GM21447 (cell line): ENCODE measurements at regions not wholly inside any gene's neighbourhood (a gene's known extent, or its start where the extent isn't known, plus 50 kb on each side); places are given as distances from the start of the nearest gene placed in this dataset.

ENCODE experiments used
- ATAC-seq: cut with Tn5 transposase; IDR thresholded peaks from one replicate; pipeline ENCODE4 v1.9.1; 2021; ENCODE audit not compliant: unreplicated experiment

DNA sequence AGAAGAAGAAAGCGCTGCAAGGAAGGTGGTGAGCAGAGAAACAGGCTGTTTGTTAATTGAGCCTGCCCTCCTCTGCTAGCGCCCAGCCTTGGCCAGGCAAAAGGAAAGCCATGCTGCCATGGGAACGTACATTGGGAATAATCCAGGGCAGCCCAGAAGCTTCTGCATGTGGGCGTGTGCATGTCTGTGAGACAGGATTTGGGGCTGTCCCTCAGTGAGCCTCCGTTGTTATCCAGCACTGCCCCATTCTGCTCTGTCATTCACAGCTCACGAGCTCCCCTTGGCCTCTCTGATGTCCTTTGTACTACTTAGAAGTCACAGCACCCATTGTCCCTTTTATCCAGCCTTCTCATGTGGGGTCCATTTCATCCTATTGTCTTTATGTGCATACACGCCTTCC lies 239.1 kb upstream of the ROPN1 start:
- ATAC-seq: no peak

DNA sequence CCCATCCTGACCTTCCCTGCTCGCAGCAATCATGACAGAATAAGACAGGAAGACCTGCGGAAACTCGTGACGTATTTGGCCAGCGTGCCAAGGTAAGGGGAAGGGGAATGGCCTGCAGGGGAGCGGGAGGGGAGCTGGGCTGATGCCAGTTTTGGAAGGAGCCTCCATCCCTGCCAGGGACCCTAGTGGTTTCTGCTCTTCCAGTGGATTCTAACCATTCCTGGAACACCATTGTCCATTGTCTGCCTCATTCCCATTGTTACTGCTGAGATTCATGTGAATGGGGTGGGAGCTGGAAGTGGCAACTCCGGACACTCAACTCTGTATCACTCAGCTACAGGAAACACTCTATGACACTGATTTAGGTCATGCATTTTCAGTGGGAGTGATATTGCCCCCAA lies 242.9 kb upstream of the ROPN1 start:
- no peak for ATAC-seq

DNA sequence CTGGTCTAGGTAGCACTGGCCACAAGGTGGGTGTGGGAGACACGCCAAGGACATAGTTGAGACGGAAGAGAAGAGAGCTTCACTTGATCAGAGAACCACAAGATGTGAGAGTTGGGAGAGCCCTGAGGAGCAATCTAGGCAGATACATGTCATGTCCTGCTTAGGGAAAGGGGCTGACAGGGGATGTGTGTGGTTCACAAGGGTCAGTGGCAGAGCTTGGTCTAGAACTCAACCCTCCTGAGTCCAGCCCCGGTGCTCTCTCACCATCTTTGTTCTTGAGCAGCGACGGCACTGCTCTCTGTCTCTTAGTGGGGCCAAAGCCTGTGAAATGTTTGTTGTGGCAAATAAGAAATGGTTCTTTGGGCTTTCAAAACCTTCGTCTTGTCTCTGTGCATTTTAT lies 243.5 kb upstream of the ROPN1 start:
- no peak for ATAC-seq

DNA sequence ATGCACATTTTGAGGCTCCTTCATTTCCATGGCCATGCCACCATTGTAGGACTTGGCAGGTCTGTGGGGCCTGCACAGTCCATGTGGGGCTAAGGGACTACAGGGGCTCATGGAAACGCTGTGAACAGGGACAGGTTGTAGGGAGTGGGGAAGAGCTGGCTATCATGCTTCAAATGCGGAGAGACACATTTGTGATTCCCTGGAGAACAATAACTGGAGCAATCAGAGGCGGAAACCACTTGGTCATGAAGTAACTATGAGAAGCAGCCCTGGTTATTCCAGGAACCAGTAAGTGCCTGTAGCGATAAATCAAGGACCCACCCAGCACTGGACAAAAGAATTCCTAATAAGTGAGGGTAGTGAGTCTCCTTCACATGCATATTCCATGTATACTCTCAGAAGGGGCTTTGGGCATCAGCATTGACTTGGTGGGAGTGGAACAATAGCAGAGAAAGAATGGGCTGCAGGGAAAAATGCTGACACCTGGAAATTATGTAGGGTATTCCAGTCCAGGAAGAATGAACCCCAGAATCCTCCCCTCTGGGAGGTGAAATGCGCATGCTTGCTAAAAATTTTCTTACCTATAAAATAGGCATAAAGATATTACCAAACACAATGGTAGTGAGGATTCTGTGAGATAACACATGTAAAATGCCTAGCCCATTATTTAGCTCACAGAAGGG lies 251.4 kb upstream of the ROPN1 start:
- ATAC-seq: no peak

DNA sequence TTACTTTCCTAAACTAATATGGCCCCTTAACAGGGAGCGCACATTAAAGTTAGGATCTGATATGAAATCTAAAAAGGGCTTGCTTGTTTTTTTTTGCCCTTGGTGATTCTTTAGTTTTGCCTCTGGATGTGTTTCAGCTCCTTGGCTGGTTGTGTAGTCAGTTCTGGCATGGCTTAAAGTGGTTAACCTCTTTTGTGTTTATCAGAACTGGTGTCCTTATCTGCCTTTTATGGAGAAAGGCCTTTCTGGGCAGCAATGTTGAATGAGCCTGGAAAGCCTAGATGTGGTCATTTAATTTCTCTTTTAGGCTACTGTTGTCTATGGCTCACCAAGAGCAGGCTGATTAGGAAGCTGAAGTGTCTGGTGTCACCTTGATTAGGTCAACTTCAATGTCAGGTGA lies 254.5 kb upstream of the ROPN1 start:
- ATAC-seq: no peak

DNA sequence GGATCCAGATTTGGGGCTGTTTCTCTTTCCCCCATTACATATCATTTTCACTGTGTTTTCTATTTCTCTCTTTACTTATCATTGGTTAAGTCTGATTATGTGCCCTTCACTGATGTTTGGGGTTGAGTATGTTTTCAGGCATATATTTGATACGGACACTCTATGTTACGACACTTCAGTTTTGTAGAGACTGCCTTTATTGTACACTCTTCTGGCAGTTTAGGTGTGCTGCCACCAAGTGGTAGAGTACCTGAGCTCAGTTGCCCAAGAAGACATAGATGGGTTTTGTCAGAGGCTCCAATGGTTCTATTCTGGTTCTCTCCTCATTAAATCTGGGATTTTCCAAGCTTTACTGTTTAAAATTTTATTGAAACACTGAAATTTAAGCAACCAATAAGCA lies 255.0 kb upstream of the ROPN1 start:
- ATAC-seq: no peak

DNA sequence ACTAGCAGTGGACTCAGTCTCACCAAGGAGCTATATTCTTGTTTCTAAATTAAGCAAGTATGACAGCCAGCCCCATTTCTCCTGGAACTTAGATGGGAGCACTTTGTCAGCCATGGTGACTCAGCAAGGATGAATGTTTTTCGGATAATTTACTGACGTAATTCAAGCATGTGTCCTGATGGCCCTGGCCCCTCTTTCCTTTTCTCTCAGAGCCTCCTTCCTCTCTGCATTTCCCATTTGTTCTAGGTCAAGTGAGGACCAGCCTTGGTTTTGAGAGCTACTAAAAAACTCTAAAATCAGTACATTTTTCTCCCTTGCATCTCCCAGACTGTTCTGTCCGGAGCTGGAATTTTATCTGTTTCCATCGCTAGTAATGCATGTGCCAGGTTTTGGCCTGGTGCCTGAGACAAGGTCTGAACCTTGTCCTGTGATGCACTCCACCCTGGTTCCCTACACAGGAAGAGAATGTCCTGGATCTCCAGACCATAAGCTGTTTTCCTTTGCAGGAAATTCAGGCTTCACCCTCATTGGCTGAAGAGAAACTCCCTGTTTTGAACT lies 256.6 kb upstream of the ROPN1 start:
- ATAC-seq: no peak

DNA sequence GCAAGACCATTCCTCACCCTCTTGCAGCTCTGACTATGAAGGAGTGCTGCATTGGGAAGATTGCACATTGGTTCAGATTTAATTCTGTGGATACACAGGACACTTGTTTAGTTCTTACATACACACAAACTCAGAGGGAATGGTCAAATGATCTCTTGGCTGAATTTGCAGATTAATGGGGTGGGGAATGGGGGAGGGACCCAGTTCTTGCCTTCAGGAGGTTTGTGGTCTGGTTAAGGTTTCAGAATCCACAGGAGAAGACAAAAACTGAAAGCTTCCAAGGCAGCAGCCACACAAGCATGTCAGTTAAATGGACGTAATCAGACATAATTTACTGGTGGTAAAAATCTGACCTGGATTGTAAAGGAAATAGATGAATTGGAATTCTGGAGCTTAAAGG lies 257.1 kb upstream of the ROPN1 start:
- no peak for ATAC-seq

DNA sequence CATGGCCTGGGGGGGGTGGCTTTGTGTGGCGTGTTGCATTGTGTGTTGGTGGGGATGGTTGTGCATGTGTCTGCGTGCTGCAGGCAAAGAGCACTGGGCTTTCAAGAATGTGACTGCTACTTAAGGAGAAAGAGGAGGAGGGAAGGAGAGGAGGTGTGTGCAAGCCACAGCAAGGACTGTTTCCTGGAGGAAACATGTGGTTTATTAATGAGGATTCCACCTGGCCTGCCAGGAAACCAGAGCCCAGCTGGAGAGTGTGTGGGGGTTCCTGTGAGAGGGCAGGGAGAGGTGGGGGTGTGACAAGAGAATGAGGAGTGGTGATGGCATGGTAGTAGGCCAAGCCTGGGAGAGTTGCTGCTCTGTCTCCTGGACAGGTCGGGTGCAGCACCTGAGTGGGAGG lies 258.1 kb upstream of the ROPN1 start:
- peak; percentile 53 for ATAC-seq

DNA sequence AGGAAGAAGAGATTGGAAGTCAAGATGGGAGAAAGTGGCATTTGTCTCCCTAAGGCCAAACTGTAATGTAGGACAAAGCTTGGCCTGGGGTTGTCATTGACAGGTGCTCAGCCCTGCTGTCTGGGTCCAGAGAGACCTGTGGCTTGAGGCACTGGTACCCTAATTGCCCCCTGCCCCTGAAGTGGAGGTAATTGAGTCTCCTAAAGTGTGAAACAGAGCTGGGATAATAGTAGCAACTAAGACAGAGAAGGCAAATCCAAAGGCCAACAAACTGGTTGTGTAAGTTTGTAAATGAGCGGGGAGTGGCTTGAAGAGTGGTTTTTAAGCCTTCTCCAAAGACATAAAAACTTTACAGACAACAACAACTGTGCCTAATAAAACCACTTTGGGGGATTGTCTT lies 264.2 kb upstream of the ROPN1 start:
- no peak for ATAC-seq

DNA sequence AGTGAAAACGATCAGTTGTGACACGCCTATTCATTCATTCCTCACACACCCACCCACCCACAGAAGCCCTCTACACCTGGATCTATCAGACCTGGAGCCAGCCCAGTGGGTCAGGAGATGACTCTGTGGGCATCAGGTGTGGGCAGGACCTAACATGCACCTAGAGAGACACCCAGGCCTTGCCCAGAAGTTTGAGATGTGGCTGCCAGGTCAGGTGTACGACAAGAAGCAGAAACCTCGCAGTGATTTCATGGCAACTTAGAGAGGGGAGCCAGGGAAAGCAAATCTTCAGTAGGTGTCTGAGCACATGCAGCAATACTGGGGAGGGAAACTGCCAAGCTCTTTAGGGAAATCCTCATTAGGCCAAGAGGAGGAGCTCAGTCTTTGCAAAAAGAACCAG lies 264.7 kb upstream of the ROPN1 start:
- ATAC-seq: no peak

DNA sequence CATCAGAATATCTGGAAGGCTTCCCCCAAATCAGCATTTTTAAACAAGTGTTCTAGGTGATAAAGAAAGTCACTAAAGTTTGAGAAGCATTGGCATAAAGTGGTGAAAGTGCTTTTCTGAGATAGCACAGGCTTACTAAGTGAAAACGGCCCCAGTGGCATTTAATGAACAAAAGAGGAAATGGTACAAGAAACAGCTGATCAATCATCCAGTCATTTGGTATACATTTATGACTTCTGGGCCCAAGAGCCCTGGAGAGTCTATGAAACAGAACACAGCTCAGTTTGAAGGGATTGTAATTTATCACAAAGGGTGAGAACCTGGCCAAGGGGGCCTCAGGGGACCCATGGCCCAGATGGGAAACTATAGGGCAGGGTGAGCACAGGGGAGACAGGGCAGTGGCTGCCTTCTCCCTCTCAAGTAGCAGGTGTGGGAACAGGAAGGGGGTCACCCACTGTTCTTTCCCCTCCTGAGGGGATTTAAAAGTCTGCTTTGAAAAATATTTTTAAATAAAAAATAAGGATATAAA lies 265.5 kb upstream of the ROPN1 start:
- no peak for ATAC-seq

DNA sequence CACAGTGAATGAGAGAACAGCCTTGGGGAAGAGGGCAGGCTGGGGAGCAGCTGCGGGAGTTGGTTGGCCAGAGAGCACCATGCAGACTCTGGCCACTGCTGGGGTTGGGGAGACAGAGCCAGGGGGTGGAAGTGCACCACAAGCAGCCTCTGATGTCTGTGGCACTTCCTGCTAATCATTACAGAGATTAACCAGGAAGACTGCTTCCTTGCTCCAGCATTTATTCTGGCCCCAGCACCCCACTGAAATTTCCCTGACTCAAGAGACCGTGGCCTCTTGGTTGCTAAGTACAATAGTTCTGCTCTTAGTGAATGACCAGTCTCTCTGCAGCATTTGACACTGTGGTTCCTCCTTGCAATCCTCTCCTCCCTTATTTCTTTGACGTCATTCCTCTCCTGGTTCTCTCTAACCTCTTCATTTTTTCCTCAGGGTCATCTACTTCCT lies 266.2 kb upstream of the ROPN1 start:
- no peak for ATAC-seq

DNA sequence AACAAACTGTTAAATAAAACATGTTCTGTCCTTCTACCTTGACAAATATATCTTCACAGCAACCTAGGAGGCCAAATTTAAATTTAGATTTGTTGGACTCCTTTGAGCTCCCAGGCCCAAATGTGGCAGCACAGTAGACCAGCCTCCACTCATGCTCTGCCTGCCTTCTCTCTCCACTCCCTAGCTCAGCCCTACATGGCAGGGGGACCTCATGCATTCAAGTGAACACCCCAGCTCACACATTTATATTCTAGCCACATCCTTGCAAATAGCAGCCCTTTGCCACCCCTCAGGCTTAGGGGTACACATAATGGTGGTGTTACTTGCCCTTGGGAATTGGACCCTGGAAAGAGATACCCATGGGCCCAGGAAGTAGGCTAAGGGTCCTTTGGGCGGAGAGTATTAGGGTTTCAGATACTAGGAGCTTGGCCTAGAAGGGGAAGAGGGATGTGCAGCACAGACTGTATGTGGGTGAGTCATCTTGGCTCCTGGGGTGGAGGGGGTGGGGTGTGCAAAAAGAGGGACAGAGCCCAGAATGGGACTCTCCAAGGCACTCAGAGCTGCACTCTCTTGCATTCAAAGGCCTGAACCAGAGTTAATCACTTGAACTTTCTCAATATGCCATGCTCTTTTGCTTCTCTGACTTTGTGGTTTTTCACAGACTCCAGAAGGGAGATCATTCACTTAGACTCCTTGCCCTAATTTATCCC lies 268.4 kb upstream of the ROPN1 start:
- ATAC-seq: no peak

DNA sequence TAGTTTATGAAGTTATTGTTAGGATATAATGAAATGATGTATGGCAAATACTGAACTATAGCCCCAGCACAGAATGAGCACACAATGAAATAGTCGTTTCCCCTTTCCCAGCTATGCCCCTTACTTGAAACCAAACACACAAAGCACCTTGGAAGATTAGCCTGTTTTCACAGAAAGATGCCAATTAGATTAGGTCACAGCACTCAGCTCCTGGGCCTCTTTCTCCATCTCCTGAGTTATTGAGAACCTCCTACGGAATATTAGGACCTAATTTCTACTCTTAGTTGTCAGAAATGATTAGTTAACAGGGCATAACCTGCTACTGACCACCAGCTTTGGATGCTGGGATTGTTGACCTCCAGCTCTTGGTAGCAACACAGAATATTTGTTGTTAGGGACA lies 269.4 kb upstream of the ROPN1 start:
- ATAC-seq: no peak

DNA sequence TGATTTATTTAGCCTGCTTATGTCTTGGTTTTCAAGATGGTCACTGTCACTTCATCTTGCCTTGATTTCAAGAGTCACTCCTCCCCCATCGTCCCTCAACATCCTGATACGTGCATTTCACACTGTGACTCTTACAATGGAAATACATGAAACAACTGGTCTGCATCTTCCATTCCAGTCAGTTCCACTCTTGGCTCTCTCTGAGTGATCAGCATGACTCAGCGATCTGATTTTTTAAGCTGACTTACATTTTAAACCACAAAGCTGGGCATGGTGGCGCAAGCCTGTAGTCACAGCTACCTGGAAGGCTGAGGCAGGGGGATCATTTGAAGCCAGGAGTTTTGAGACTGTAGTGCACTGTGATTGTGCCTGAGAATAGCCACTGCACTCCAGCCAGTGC lies 271.2 kb upstream of the ROPN1 start:
- ATAC-seq: no peak

DNA sequence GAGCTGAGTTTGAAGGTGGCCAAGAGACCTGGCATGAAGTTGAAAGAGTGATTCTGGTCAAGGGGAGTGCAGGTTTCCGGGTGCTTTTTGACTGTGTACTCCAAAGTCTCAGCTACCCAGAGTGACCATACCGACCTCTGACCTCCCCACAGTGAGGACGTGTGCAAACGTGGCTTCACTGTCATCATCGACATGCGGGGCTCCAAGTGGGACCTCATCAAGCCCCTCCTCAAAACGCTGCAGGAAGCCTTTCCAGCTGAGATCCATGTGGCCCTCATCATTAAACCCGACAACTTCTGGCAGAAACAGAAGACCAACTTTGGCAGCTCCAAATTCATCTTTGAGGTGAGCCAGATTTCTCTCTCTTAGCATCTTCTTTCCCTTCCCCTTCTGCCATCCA lies 272.4 kb upstream of the ROPN1 start:
- no peak for ATAC-seq

DNA sequence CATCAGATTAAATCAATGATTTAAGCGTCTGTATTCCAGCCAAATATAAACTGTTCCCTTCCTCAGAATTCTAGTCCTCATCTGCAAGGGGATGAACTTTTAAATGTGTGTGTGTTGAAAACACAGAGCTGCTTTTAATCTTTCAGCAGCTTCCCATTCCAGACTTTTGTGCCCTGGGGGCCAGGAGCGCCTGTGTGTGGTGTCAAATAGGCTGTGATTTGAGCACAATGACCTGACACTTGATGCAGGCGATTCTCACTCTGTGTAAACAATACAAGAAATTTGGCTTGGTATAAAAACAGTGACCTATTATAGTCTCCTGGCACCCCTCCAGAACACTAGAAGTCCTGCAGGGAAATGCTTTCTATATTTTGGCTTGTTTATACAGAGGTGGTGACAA lies 274.6 kb upstream of the ROPN1 start:
- ATAC-seq: no peak

DNA sequence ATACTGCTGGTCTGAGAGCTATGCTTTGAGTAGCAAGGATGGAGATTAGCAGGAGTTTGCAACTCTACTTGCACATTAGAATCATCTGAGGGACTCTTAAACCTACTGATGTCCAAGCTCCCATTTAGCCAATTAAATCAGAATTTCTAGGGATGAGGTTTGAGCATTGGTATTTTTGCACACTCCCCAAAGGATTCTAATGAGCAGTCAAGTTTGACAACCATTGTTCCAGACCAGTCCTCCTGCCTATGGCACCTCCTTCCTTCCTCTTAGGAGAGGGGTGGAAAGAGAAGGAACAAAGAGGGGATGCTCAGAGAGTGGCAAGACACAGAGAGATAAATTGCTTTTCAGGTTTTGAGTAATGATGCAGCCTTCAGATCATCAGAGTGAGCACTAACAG lies 275.5 kb upstream of the ROPN1 start:
- ATAC-seq: no peak

DNA sequence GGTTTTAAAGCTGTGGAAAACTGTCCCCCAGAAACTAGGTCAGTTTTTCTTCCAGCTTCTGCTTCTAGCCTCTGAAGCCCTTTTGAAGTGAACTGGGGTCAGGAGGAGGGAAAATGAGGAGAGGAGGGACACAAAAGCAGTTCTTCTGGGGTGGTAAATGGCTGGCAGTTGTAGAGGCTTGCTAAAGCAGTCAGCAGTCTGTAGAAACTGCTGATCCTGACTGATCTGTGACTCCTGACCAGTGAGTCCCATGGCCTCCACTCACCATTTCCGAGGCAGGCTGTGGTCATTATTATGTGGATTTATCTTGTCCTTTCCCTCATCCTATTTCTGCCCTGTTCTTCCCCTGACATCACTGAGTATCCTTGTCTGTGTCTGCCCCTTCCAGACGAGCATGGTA lies 276.4 kb upstream of the ROPN1 start:
- no peak for ATAC-seq

DNA sequence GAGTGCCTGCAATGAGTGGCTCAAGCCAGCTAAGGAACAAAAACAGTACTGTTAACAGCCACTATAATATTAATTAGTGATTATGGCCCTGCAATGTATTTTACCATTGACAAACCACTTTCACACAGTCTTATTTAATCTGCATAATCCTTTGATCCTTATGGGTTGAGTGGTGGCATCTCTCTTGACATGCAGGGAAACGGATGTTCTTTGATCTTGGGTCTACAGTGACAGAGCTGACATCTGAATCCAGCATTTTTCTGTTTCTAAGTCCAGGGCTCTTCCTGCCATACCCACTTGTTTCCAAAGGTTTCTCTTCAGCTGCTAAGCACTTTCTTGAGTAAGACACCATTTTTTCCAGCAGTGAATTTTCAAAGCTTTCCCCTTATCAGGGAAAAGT lies 277.7 kb upstream of the ROPN1 start:
- no peak for ATAC-seq

DNA sequence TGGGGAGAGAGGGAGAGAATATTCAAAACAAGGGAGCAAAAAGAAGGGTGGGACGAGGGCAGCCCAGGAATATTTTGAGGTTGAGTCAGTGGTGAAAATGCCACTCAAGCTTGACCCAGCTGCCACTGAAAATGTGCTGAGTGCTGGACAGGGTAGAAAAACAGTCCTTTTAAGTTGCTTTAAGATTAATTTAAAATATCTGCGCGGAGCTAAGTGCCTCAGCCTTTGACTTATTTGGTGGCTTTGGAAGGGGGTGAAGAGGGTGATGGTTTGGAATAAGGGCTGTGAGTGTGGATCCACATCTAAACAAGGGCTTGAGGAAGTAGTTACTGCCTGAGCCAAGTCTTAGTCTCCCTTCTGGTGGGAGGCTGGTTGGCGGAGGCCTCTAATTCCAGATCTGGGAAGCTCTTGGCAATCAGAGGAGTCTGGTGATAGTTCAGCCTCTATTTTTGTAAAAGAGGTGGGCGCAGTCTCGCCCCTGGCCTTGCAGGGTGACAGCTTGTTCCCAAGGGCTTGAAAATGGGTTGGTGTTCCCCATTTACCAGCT lies 280.8 kb upstream of the ROPN1 start:
- no peak for ATAC-seq
